Esophagus squamous epithelium (tissue), 5 donors: ENCODE measurements at regions not wholly inside any gene's neighbourhood (a gene's known extent, or its start where the extent isn't known, plus 50 kb on each side); places are given as distances from the start of the nearest gene placed in this dataset.

ENCODE experiments used
- DNase-seq: peaks from one replicate; lab custom pipeline; 2025; lab: John Stamatoyannopoulos, UW
- H3K27ac ChIP-seq, 4 donors: fragments of 200-600 bp; sonication (generic); one replicate each; pipeline ENCODE4 v1.5.1; 2016 to 2019; ENCODE audit warnings: mild to moderate bottlenecking in 1 of 4
- H3K27me3 ChIP-seq, 4 donors: fragments of 200-600 bp; sonication (generic); 1 replicate in 3 of 4; 2 replicates in 1 of 4; pipeline versions ENCODE4 v1.5.1 to v1.6.0; 2017 to 2021; ENCODE audit warnings: antibody characterized with exemption in 1 of 4
- H3K36me3 ChIP-seq, 3 donors: fragments of 200-600 bp; sonication (generic); one replicate each; pipeline ENCODE4 v1.5.1; 2016 to 2019
- H3K4me1 ChIP-seq, 3 donors: fragments of 200-600 bp; sonication (generic); one replicate each; pipeline ENCODE4 v1.5.1; 2017 to 2019
- H3K4me3 ChIP-seq, 4 donors: fragments of 200-600 bp; sonication (generic); 1 replicate in 3 of 4; 2 replicates in 1 of 4; pipeline ENCODE4 v1.5.1; 2016 to 2019; ENCODE audit warnings: mild to moderate bottlenecking in 2 of 4, moderate library complexity in 1 of 4
- H3K9me3 ChIP-seq, 3 donors: fragments of 200-600 bp; sonication (generic); one replicate each; pipeline ENCODE4 v1.5.1; 2016 to 2019
- POLR2A ChIP-seq, 4 donors: fragments of 450-650 bp; IDR thresholded peaks; one replicate each; pipeline ENCODE4 v1.6.1; 2017; ENCODE audit warnings: antibody characterized with exemption in 4 of 4, mild to moderate bottlenecking in 4 of 4, moderate library complexity in 3 of 4
- WGBS, 2 donors: methylation state at CpG; one replicate each; pipeline ENCODE4 v1.1.5; 2018; 5-methylcytosine and 5-hydroxymethylcytosine counted together
- intact Hi-C: fragments of 100-400 bp; cut with DNase I; formaldehyde crosslinking; loops from one replicate; pipeline ENCODE4 v1.15.0; 2022
- TF ChIP-seq, protein P1 (sequence below), 6 experiments: fragments of 450-650 bp in 4 of 6; fragments of 200-600 bp in 2 of 6; sonication (generic) in 2 of 6; IDR thresholded peaks; one replicate each; pipeline ENCODE4 v1.5.1; 2016 to 2019; ENCODE audit warnings: antibody characterized with exemption in 6 of 6, mild to moderate bottlenecking in 4 of 6, moderate library complexity in 4 of 6
- donor health status: DM: yes; HTN: yes; CAD: no.

DNA sequence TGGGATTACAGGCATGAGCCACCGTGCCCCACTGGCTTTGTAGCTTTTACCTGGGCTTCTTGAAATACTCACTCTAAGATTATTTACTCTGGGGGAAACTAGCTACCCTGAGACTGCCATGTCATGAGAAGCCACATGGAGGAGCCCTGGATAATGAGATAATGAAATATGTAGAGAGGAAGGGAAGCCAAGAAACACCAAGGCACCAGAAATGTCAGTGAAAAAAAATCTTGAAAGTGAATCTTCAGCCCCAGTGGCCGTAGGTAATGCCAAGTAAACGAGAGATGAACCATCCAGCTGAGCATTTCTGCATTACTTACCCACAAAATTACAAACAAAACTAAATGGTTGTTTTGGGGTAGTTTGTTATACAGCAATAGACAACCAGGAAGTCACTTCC lies 125.6 kb downstream of the APIP start:
- H3K9me3 ChIP-seq: no peaks in the 10 kb centered on the region
- H3K4me1 ChIP-seq: peaks cover 3 to 71% (median 14%) of the 10 kb centered on the region in 3 donors
- no peak for TF ChIP-seq POLR2A (IDR thresholded peaks at IDR 0.05)
- TF ChIP-seq, protein P1, sequence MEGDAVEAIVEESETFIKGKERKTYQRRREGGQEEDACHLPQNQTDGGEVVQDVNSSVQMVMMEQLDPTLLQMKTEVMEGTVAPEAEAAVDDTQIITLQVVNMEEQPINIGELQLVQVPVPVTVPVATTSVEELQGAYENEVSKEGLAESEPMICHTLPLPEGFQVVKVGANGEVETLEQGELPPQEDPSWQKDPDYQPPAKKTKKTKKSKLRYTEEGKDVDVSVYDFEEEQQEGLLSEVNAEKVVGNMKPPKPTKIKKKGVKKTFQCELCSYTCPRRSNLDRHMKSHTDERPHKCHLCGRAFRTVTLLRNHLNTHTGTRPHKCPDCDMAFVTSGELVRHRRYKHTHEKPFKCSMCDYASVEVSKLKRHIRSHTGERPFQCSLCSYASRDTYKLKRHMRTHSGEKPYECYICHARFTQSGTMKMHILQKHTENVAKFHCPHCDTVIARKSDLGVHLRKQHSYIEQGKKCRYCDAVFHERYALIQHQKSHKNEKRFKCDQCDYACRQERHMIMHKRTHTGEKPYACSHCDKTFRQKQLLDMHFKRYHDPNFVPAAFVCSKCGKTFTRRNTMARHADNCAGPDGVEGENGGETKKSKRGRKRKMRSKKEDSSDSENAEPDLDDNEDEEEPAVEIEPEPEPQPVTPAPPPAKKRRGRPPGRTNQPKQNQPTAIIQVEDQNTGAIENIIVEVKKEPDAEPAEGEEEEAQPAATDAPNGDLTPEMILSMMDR (IDR thresholded peaks at IDR 0.05): peak in 3 of 6 experiments; percentile 32 to 55 (median 33)
- no peaks in the 10 kb centered on the region for H3K36me3 ChIP-seq
- intact Hi-C loops: no loop called here
- no peak overlapping the region for H3K4me3 ChIP-seq
- H3K27ac ChIP-seq: peak overlapping the region in 1 of 4 donors; percentile 72
- H3K27me3 ChIP-seq: no peaks in the 10 kb centered on the region
- DNase-seq: no peak
- WGBS, 2 donors: 66 to 89% methylated on average over 2 to 3 of the region's 3 CpGs

DNA sequence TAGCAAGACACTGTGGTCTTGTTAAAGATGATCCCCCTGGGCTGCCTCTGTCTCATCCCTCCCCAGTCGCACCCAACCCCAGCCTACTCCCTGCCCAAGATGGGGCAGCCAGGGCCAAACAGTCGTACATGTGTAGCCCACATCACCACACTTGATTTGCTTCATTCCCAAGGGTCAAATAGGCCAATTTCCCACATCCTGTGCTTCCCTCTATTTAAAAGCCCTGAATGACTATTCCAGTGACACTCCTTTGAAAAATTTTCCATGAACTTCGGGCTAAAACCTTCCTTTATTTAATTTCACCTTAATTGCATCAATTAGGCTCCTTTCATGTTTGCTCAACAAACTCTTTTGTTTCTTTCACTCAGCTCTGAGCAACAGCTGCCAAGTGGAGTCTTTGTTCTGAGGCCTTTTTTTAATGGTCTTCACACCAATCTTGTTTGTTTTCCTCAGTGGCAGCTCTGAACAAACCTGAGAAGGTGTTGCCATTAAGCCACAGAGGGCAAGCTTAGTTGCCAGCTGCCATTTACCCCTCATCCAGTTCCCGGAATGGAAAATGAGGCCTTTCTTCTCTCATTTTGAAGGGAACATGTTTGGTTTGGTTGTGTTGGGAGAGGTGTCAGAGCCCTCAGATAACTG lies 126.9 kb downstream of the APIP start:
- Histone ChIP-seq H3K4me1 (peaks cover 3 to 66% (median 14%) of the 10 kb centered on the region in 3 donors), H3K9me3 (no peaks in the 10 kb centered on the region), H3K27me3 (no peaks in the 10 kb centered on the region), H3K36me3 (no peaks in the 10 kb centered on the region), H3K4me3 (no peak overlapping the region), H3K27ac (peak overlapping the region in 3 of 4 donors; percentile 24 to 72 (median 71))
- DNase-seq: no peak
- 58 to 73% methylated on average over 4 of the region's 4 CpGs for WGBS, 2 donors
- intact Hi-C loops: no loop called here
- TF ChIP-seq, protein P1 (IDR thresholded peaks at IDR 0.05): no peak
- TF ChIP-seq POLR2A (IDR thresholded peaks at IDR 0.05): no peak

DNA sequence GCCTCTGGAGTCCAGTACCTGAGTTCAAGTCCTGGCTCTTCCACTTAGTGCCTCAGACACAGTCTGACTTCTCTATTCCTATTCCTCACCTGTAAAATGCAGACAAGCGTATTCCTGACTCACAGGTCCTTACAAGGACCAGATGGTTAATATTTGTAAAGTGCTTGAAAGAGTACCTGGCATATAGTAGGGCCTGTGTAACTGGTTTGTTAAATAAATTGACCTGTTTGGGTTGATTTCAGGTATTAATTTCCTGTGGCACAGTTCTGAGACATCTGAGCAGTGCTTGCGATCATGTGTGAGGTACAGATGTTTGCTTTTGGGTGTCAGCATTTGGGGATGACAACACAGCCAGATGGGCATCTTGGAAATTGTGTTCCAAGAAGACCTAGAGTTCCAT lies 127.5 kb downstream of the APIP start:
- no peaks in the 10 kb centered on the region for H3K36me3 ChIP-seq
- no peak for TF ChIP-seq POLR2A (IDR thresholded peaks at IDR 0.05)
- TF ChIP-seq, protein P1 (IDR thresholded peaks at IDR 0.05): no peak
- no peaks in the 10 kb centered on the region for H3K27me3 ChIP-seq
- no peaks in the 10 kb centered on the region for H3K9me3 ChIP-seq
- peaks cover 3 to 71% (median 14%) of the 10 kb centered on the region in 3 donors for H3K4me1 ChIP-seq
- DNase-seq: no peak
- no peak overlapping the region for H3K4me3 ChIP-seq
- peak overlapping the region in 3 of 4 donors; percentile 34 to 72 (median 71) for H3K27ac ChIP-seq
- 51 to 94% methylated on average over 2 of the region's 2 CpGs for WGBS, 2 donors
- intact Hi-C loops: no loop called here

DNA sequence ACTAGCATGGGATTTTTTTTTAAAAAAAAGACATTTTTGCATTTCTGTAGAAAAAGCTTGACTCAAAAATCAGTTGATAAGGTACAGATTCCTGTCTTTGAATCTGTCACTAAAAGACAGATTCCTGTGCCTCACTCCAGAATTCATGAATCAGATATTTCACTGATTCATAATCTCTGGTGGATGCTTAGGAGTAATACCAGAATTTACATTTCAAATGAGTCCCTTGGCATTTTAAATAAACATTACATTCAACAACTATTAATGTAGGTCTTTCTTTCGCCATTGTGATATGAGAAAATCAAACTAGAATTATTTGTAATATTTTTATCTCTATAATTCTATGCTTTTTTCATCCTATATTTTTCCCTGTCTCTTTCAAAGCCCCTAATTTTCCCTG lies 128.3 kb downstream of the APIP start:
- Histone ChIP-seq H3K27ac (peak overlapping the region in 3 of 4 donors; percentile 34 to 72 (median 71)), H3K4me1 (peaks cover 3 to 66% (median 10%) of the 10 kb centered on the region in 3 donors), H3K36me3 (no peaks in the 10 kb centered on the region), H3K9me3 (no peaks in the 10 kb centered on the region), H3K4me3 (no peak overlapping the region), H3K27me3 (no peaks in the 10 kb centered on the region)
- intact Hi-C loops: no loop called here
- WGBS, 2 donors: 52 to 84% methylated on average over 1 of the region's 1 CpG
- no peak for TF ChIP-seq POLR2A (IDR thresholded peaks at IDR 0.05)
- TF ChIP-seq, protein P1 (IDR thresholded peaks at IDR 0.05): no peak
- no peak for DNase-seq

DNA sequence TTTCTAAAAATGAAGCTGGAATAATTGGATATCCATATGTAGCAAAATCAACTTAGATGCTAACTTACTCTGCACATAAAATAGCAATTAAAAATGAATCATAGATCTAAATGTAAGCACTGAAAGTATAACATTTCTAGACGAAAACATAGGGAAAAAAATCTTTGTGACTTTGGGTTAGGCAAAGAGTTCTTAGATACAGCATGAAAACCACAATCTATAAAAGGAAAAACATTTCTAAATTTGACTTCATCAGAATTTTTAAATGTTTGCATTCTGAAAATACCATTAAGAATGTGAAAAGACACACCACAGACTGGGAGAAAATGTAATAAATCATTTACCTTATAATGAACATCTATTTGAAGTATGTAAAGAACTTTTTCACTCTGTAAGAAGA lies 128.8 kb downstream of the APIP start:
- Histone ChIP-seq H3K4me1 (peaks cover 3 to 61% (median 5%) of the 10 kb centered on the region in 3 donors), H3K27me3 (no peaks in the 10 kb centered on the region), H3K36me3 (no peaks in the 10 kb centered on the region), H3K4me3 (no peak overlapping the region), H3K27ac (peak overlapping the region in 2 of 4 donors; percentile 31 to 71), H3K9me3 (no peaks in the 10 kb centered on the region)
- intact Hi-C loops: no loop called here
- no peak for DNase-seq
- TF ChIP-seq, protein P1 (IDR thresholded peaks at IDR 0.05): no peak
- TF ChIP-seq POLR2A (IDR thresholded peaks at IDR 0.05): no peak
- 52 to 59% methylated on average over 1 of the region's 1 CpG for WGBS, 2 donors
